SU-DHL-6 (cell line): ENCODE measurements at regions not wholly inside any gene's neighbourhood (a gene's known extent, or its start where the extent isn't known, plus 50 kb on each side); places are given as distances from the start of the nearest gene placed in this dataset.

Source experiments
- H2AFZ ChIP-seq: fragments of 200-600 bp; sonication (generic); 2 replicates; pipeline ENCODE4 v1.6.1; 2014; ENCODE audit warnings: low read depth, mild to moderate bottlenecking, moderate library complexity, mixed read lengths, antibody characterized with exemption, low read length; ENCODE audit not compliant: severe bottlenecking
- H3F3A ChIP-seq: fragments of 200-600 bp; shearing (Covaris generic); 2 replicates; pipeline ENCODE4 v1.6.0; 2016; ENCODE audit warnings: antibody characterized with exemption, mild to moderate bottlenecking; ENCODE audit not compliant: insufficient read depth
- H3K27ac ChIP-seq: fragments of 200-600 bp; sonication (generic); 2 replicates; pipeline ENCODE4 v1.5.1; 2016; ENCODE audit warnings: low read depth, mild to moderate bottlenecking, low read length, moderate library complexity, mixed read lengths
- H3K27me3 ChIP-seq: fragments of 200-600 bp; sonication (generic), shearing (Covaris generic); 2 replicates; pipeline ENCODE4 v1.6.0; 2014; ENCODE audit warnings: mild to moderate bottlenecking, low read length
- H3K36me3 ChIP-seq: fragments of 200-600 bp; sonication (generic); 2 replicates; pipeline ENCODE4 v1.6.1; 2014; ENCODE audit warnings: mild to moderate bottlenecking, low read length, mixed read lengths
- H3K4me2 ChIP-seq: fragments of 300-600, 200-600 bp; shearing (Covaris generic), sonication (generic); 2 replicates; pipeline ENCODE4 v1.6.0; 2014; ENCODE audit warnings: low read length, low read depth, mild to moderate bottlenecking; ENCODE audit not compliant: poor library complexity, severe bottlenecking
- H3K4me3 ChIP-seq: fragments of 200-600 bp; sonication (generic); 2 replicates; pipeline ENCODE4 v1.5.1; 2014; ENCODE audit warnings: antibody characterized with exemption, low read length, mild to moderate bottlenecking, mixed read lengths; ENCODE audit not compliant: insufficient read depth, poor library complexity, severe bottlenecking
- H3K79me2 ChIP-seq: fragments of 200-600 bp; sonication (generic); 2 replicates; pipeline ENCODE4 v1.6.1; 2014; ENCODE audit warnings: mild to moderate bottlenecking, low read length, moderate library complexity; ENCODE audit not compliant: insufficient read depth
- H3K9ac ChIP-seq: fragments of 200-600 bp; sonication (generic); 2 replicates; pipeline ENCODE4 v1.7.0; 2014; ENCODE audit warnings: mild to moderate bottlenecking, low read length
- H3K9me2 ChIP-seq: fragments of 200-600 bp; sonication (generic); replicated peaks from 2 replicates; pipeline ENCODE4 v1.6.1; 2014; ENCODE audit warnings: low read length; ENCODE audit not compliant: insufficient read depth
- H3K9me3 ChIP-seq: fragments of 200-600 bp; sonication (generic); 2 replicates; pipeline ENCODE4 v1.6.1; 2014; ENCODE audit warnings: low read length, mixed read lengths; ENCODE audit not compliant: insufficient read depth
- H4K20me1 ChIP-seq: fragments of 200-600 bp; sonication (generic); 2 replicates; pipeline ENCODE4 v1.6.1; 2014; ENCODE audit warnings: low read depth, mild to moderate bottlenecking, antibody characterized with exemption, low read length, moderate library complexity, mixed read lengths
- EZH2phosphoT487 ChIP-seq: fragments of 200-600 bp; sonication (generic), shearing (Covaris generic); conservative IDR thresholded peaks from 2 replicates; pipeline ENCODE4 v1.6.1; 2018; ENCODE audit warnings: mild to moderate bottlenecking, antibody characterized with exemption, low read length, moderate library complexity, mixed read lengths
- TF ChIP-seq, protein P1 (sequence below): fragments of 200-600 bp; sonication (generic); IDR thresholded peaks from one replicate; pipeline ENCODE4 v1.5.1; 2017; ENCODE audit warnings: antibody characterized with exemption, mild to moderate bottlenecking, low read length, moderate library complexity; ENCODE audit not compliant: insufficient read depth, poor library complexity, severe bottlenecking

DNA sequence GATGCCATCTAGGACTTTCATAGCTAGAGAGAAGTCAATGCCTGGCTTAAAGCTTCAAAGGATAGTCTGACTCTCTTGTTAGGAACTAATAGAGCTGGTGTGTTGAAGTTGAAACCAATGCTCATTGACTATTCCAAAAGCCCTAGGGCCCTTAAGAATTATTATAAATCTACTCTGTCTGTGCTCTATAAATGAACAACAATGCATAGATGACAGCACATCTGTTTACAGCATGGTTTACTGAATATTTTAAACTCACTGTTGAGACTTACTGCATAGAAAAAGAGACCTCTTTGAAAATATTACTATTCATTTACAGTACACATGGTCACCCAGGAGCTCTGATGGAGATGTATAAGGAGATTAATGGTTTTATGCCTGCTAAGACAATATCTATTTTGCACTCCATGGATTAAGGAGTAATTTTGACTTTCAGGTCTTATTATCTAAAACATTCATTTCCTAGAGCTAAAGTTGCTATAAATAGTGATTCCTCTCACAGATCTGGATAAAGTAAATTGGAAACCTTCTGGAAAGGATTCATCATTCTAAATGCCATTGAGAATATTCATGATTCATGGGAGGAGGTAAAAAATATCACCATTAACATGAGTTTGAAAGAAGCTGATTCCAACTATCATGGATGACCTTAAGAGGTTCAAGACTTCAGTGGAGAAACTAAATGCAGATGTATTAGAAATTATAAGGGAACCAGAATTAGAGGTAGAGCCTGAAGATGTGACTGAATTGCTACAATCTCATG lies 763.5 kb upstream of the MAP3K7 start:
- H3F3A ChIP-seq: no peaks in the 10 kb centered on the region
- no peaks in the 10 kb centered on the region for H3K36me3 ChIP-seq
- H3K79me2 ChIP-seq: no peaks in the 10 kb centered on the region
- H2AFZ ChIP-seq: no peak overlapping the region
- no peak overlapping the region for H3K4me3 ChIP-seq
- no peak overlapping the region for H3K4me2 ChIP-seq
- H4K20me1 ChIP-seq: no peaks in the 10 kb centered on the region
- H3K9ac ChIP-seq: no peak overlapping the region
- H3K9me2 ChIP-seq: no peaks in the 10 kb centered on the region
- no peak for TF ChIP-seq EZH2phosphoT487
- TF ChIP-seq, protein P1, sequence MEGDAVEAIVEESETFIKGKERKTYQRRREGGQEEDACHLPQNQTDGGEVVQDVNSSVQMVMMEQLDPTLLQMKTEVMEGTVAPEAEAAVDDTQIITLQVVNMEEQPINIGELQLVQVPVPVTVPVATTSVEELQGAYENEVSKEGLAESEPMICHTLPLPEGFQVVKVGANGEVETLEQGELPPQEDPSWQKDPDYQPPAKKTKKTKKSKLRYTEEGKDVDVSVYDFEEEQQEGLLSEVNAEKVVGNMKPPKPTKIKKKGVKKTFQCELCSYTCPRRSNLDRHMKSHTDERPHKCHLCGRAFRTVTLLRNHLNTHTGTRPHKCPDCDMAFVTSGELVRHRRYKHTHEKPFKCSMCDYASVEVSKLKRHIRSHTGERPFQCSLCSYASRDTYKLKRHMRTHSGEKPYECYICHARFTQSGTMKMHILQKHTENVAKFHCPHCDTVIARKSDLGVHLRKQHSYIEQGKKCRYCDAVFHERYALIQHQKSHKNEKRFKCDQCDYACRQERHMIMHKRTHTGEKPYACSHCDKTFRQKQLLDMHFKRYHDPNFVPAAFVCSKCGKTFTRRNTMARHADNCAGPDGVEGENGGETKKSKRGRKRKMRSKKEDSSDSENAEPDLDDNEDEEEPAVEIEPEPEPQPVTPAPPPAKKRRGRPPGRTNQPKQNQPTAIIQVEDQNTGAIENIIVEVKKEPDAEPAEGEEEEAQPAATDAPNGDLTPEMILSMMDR: no peak
- H3K9me3 ChIP-seq: no peaks in the 10 kb centered on the region
- H3K27ac ChIP-seq: no peak overlapping the region
- H3K27me3 ChIP-seq: no peaks in the 10 kb centered on the region

DNA sequence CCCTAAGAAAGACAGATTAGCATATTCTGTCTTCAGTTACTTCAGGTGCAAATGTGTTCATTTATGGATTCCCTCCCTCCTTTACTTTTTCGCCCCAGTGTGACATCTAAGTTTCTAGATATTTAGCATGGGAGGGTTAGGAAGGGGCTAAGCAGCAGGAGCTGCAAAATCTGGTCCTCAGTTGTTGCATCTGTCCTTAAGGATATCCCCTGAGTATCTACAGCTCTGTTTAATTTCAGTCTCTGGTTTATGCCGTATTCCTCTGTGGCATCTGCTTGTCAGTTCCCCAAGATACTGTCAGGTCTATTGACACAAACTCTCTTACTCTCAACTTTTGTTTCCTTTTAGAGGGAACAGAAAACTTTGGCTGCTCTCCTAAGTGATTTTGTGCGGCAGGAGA lies 754.6 kb upstream of the MAP3K7 start:
- Histone ChIP-seq H3K36me3 (no peaks in the 10 kb centered on the region), H3K9ac (no peak overlapping the region), H3F3A (no peaks in the 10 kb centered on the region), H3K27me3 (no peaks in the 10 kb centered on the region), H4K20me1 (no peaks in the 10 kb centered on the region), H3K4me2 (no peak overlapping the region), H3K4me3 (no peak overlapping the region), H3K79me2 (no peaks in the 10 kb centered on the region), H3K9me2 (no peaks in the 10 kb centered on the region), H3K27ac (no peak overlapping the region), H3K9me3 (no peaks in the 10 kb centered on the region), H2AFZ (no peak overlapping the region)
- TF ChIP-seq, protein P1: no peak
- no peak for TF ChIP-seq EZH2phosphoT487

GRCh38 chr6:91340896-91341395 lies 754.1 kb upstream of the MAP3K7 start:
- Histone ChIP-seq H4K20me1 (no peaks in the 10 kb centered on the region), H3F3A (no peaks in the 10 kb centered on the region), H3K27me3 (no peaks in the 10 kb centered on the region), H3K27ac (no peak overlapping the region), H3K9me3 (no peaks in the 10 kb centered on the region), H3K36me3 (no peaks in the 10 kb centered on the region), H3K4me2 (no peak overlapping the region), H3K4me3 (no peak overlapping the region), H2AFZ (no peak overlapping the region), H3K79me2 (no peaks in the 10 kb centered on the region), H3K9ac (no peak overlapping the region), H3K9me2 (no peaks in the 10 kb centered on the region)
- TF ChIP-seq, protein P1: no peak
- TF ChIP-seq EZH2phosphoT487: no peak
